OCI-LY1 (cell line): ENCODE measurements at regions not wholly inside any gene's neighbourhood (a gene's known extent, or its start where the extent isn't known, plus 50 kb on each side); places are given as distances from the start of the nearest gene placed in this dataset.
"Not testable (repeated sequence)": the region's sequence is repeated elsewhere in the genome, so short reads cannot be mapped to it uniquely, and the experiment has no call there.

Experiments used
- H2AFZ ChIP-seq: fragments of 200-600 bp; sonication (generic), shearing (Covaris generic); 2 replicates; pipeline ENCODE4 v1.6.0; 2014; ENCODE audit warnings: antibody characterized with exemption, mild to moderate bottlenecking, low read length
- H3F3A ChIP-seq: fragments of 200-600 bp; sonication (generic), shearing (Covaris generic); 2 replicates; pipeline ENCODE4 v1.6.0; 2014; ENCODE audit warnings: mild to moderate bottlenecking, antibody characterized with exemption, low read length, moderate library complexity; ENCODE audit not compliant: insufficient read depth
- H3K27ac ChIP-seq: fragments of 200-600 bp; sonication (generic); 2 replicates; pipeline ENCODE4 v1.5.1; 2014; ENCODE audit warnings: low read length, mixed run types, mild to moderate bottlenecking, low read depth; ENCODE audit not compliant: poor library complexity, severe bottlenecking
- H3K27me3 ChIP-seq: fragments of 200-600 bp; sonication (generic); 2 replicates; pipeline ENCODE4 v1.6.0; 2014; ENCODE audit warnings: antibody characterized with exemption, mild to moderate bottlenecking, low read length, moderate library complexity; ENCODE audit not compliant: insufficient read depth
- H3K36me3 ChIP-seq: fragments of 200-600 bp; sonication (generic); 2 replicates; pipeline ENCODE4 v1.6.1; 2014; ENCODE audit warnings: mild to moderate bottlenecking, antibody characterized with exemption, low read length, moderate library complexity, mixed read lengths; ENCODE audit not compliant: insufficient read depth
- H3K4me1 ChIP-seq: fragments of 200-600 bp; sonication (generic); 2 replicates; pipeline ENCODE4 v1.5.1; 2014; ENCODE audit warnings: mild to moderate bottlenecking, low read length, moderate library complexity; ENCODE audit not compliant: insufficient read depth, severe bottlenecking
- H3K4me2 ChIP-seq: fragments of 200-600 bp; sonication (generic), shearing (Covaris generic); 2 replicates; pipeline ENCODE4 v1.6.1; 2014; ENCODE audit warnings: low read length
- H3K4me3 ChIP-seq: fragments of 200-600 bp; sonication (generic); 2 replicates; pipeline ENCODE4 v1.5.1; 2014; ENCODE audit warnings: low read length, low read depth, mild to moderate bottlenecking, mixed read lengths; ENCODE audit not compliant: poor library complexity, severe bottlenecking
- H3K79me2 ChIP-seq: fragments of 200-600 bp; shearing (Covaris generic); 2 replicates; pipeline ENCODE4 v1.6.1; 2016; ENCODE audit warnings: mixed run types, low read length, mixed read lengths; ENCODE audit not compliant: insufficient read depth
- H3K9ac ChIP-seq: fragments of 200-600 bp; sonication (generic), shearing (Covaris generic); 2 replicates; pipeline ENCODE4 v1.6.1; 2014; ENCODE audit warnings: mild to moderate bottlenecking, low read length, mixed read lengths
- H3K9me2 ChIP-seq: fragments of 200-600 bp; sonication (generic), shearing (Covaris generic); 2 replicates; pipeline ENCODE4 v1.6.1; 2014; ENCODE audit warnings: low read depth, mild to moderate bottlenecking, low read length, mixed read lengths
- H3K9me3 ChIP-seq: fragments of 200-600 bp; shearing (Covaris generic); 2 replicates; pipeline ENCODE4 v1.6.1; 2014; ENCODE audit warnings: low read length, mixed read lengths
- H4K20me1 ChIP-seq: fragments of 200-600 bp; sonication (generic), shearing (Covaris generic); 2 replicates; pipeline ENCODE4 v1.6.0; 2016; ENCODE audit warnings: mild to moderate bottlenecking, low read length; ENCODE audit not compliant: insufficient read depth
- CTCF ChIP-seq: fragments of 200-600 bp; sonication (generic), shearing (Covaris generic); IDR thresholded peaks from 2 replicates; pipeline ENCODE4 v1.5.1; 2017; ENCODE audit warnings: mild to moderate bottlenecking, antibody characterized with exemption, low read length, moderate library complexity, mixed read lengths
- EZH2 ChIP-seq: fragments of 200-600 bp; sonication (generic), shearing (Covaris generic); IDR thresholded peaks from 2 replicates; pipeline ENCODE4 v1.8.0; 2017; ENCODE audit warnings: borderline replicate concordance, mixed run types, mild to moderate bottlenecking, antibody characterized with exemption, low read length, moderate library complexity, mixed read lengths

- no peaks in the 10 kb centered on the region for H3K79me2 ChIP-seq
- no peaks in the 10 kb centered on the region for H3K9me3 ChIP-seq
- no peak overlapping the region for H3K4me3 ChIP-seq
- H3K4me2 ChIP-seq = no peak overlapping the region
- H4K20me1 ChIP-seq = no peaks in the 10 kb centered on the region
- H3F3A ChIP-seq = no peaks in the 10 kb centered on the region
- H3K27ac ChIP-seq = no peak overlapping the region
- H3K4me1 ChIP-seq = no peaks in the 10 kb centered on the region
- no peaks in the 10 kb centered on the region for H3K27me3 ChIP-seq
- H2AFZ ChIP-seq = no peak overlapping the region
- no peak overlapping the region for H3K9ac ChIP-seq
- H3K36me3 ChIP-seq = no peaks in the 10 kb centered on the region
- TF ChIP-seq CTCF (no peak), EZH2 (no peak)
- no peaks in the 10 kb centered on the region for H3K9me2 ChIP-seq
These were observed 425.9 kb downstream of the EPHA3 start for GRCh38 chr3:89533275-89533674.

DNA sequence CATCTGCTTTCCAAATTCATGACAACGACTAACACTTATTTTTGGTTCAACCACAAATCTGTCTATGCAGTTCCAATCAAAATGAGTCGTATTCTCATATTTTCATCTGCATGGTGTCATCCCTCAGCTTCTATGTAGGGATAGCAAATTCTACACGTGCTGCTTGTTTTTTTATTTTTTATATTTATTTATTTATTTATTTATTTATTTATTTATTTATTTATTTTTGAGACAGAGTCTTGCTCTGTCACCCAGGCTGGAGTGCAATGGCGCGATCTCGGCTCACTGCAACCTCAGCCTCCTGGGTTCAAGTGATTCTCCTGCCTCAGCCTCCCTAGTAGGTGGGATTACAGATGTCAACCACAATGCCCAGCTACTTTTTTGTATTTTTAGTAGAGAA lies 447.2 kb downstream of the EPHA3 start:
- not testable (repeated sequence) for H3K9ac ChIP-seq, H3K4me3 ChIP-seq, H3K79me2 ChIP-seq, H2AFZ ChIP-seq, H3K4me2 ChIP-seq, H3K9me2 ChIP-seq, H3K4me1 ChIP-seq, H3K36me3 ChIP-seq, H4K20me1 ChIP-seq, H3K27ac ChIP-seq, H3K9me3 ChIP-seq, H3K27me3 ChIP-seq, H3F3A ChIP-seq

GRCh38 chr3:89558711-89559110 lies 451.3 kb downstream of the EPHA3 start:
- Histone ChIP-seq H3F3A (no peaks in the 10 kb centered on the region), H3K9me3 (no peaks in the 10 kb centered on the region), H3K4me2 (no peak overlapping the region), H3K9ac (no peak overlapping the region), H3K4me1 (no peaks in the 10 kb centered on the region), H3K4me3 (no peak overlapping the region), H3K27me3 (no peaks in the 10 kb centered on the region), H3K9me2 (no peaks in the 10 kb centered on the region), H4K20me1 (no peaks in the 10 kb centered on the region), H3K36me3 (no peaks in the 10 kb centered on the region), H3K27ac (no peak overlapping the region), H2AFZ (no peak overlapping the region), H3K79me2 (no peaks in the 10 kb centered on the region)
- TF ChIP-seq CTCF (no peak), EZH2 (no peak)

DNA sequence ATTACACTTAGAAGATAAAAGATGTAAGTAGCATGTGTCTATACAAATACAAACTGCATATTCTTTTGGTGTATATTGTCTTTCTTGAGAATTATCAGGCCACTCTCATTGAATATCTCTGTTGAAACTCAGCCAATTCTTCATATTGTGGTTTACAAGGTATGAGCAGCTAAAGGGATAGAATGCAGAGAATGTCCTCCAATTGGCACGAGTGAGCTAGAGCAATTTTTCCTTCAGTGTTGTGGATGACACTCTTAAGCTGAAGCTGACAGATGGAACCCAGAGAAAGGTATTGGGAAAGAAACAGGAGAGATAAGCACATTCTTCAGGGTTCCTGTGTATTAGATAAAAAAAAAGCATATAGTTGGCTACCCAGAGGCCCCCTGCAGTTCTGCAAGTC lies 453.1 kb downstream of the EPHA3 start:
- no peaks in the 10 kb centered on the region for H3K36me3 ChIP-seq

More for the DNA sequence above, 453.1 kb downstream of the EPHA3 start:
- no peaks in the 10 kb centered on the region for H3K9me3 ChIP-seq
- H2AFZ ChIP-seq = no peak overlapping the region
- no peaks in the 10 kb centered on the region for H3K4me1 ChIP-seq
- no peak overlapping the region for H3K9ac ChIP-seq
- no peaks in the 10 kb centered on the region for H3F3A ChIP-seq
- H3K4me3 ChIP-seq = no peak overlapping the region
- H3K27me3 ChIP-seq = no peaks in the 10 kb centered on the region
- H3K4me2 ChIP-seq = no peak overlapping the region
- TF ChIP-seq CTCF (no peak), EZH2 (no peak)
- no peak overlapping the region for H3K27ac ChIP-seq
- H3K9me2 ChIP-seq = no peaks in the 10 kb centered on the region
- H3K79me2 ChIP-seq = no peaks in the 10 kb centered on the region
- no peaks in the 10 kb centered on the region for H4K20me1 ChIP-seq
